Superior temporal gyrus (tissue), 1 donor: ENCODE measurements at regions not wholly inside any gene's neighbourhood (a gene's known extent, or its start where the extent isn't known, plus 50 kb on each side); places are given as distances from the start of the nearest gene placed in this dataset.
"Not testable (repeated sequence)": the region's sequence is repeated elsewhere in the genome, so short reads cannot be mapped to it uniquely, and the experiment has no call there.

ENCODE experiments used
- DNase-seq: peaks from one replicate; pipeline ENCODE4 v3.0.0-alpha.2; 2016; ENCODE audit errors: extremely low spot score

GRCh38 chrX:7515681-7516413, 327.1 kb upstream of the VCX start:
- DNase-seq: no peak

GRCh38 chrX:7514871-7515599, 327.9 kb upstream of the VCX start:
- DNase-seq: no peak

GRCh38 chrX:7512845-7513244, 330.1 kb upstream of the VCX start:
- DNase-seq: no peak

DNA sequence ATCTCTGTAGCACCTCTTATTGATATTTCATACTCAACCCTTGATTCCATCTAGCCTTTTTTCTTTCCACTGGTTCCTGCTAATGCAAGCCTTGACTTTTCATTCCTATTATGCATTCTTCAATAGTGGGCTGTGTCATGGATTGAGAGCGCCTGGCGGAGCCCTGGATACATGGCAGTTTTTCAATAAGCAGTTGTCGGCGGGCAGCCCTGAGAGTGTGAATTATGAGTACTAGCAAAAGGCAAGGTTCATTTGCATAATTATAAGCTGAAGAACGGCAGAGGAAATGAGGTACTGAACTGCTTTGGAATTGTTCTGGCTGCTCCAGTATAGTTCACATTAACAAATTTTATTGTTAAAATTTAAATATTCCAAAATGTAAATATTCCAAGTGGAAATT, 339.7 kb upstream of the VCX start:
- DNase-seq: no peak

DNA sequence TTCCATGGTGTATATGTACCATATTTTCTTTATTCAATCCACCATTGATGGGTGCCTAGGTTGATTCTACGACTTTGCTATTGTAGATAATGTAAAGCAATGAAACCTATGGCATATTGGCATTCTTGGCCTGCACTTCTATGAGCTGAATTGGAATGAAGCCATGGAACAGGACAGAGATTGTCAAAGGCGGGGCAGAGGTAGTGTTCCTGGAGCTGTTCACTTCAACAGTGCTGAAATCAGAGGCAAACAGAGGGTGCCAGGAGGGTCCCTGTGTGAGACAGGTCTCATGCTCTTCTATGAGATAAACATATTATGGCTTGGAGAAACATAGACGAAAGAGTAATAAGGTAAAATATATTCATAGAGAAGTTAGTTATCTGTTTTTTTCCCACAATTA, 342.6 kb upstream of the VCX start:
- no peak for DNase-seq

- peak; percentile 8 for DNase-seq
These were observed 338.6 kb upstream of the PUDP start for GRCh38 chrX:7486505-7486904.

GRCh38 chrX:7485061-7485460, 337.1 kb upstream of the PUDP start:
- DNase-seq: no peak

DNA sequence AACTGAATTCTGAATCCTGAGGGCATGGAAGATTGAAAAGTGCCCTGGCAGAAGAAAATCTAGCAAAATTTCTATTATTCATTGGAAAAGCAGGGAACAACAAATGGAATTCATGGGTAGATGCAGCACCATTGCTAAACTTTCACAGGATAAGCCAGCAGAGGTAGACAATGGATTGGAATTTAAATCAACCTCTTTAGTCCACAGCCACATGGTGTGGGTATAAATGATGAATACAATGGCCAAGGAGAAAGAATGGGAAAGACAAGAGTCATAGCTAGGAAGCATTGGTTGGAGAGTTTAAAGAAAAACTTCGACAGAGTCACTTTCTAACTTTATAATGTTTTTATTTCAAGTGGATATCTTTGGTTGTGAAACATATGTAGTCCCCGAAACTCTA, 332.8 kb upstream of the PUDP start:
- DNase-seq: no peak

GRCh38 chrX:7462110-7462509, 314.2 kb upstream of the PUDP start:
- DNase-seq: no peak

DNA sequence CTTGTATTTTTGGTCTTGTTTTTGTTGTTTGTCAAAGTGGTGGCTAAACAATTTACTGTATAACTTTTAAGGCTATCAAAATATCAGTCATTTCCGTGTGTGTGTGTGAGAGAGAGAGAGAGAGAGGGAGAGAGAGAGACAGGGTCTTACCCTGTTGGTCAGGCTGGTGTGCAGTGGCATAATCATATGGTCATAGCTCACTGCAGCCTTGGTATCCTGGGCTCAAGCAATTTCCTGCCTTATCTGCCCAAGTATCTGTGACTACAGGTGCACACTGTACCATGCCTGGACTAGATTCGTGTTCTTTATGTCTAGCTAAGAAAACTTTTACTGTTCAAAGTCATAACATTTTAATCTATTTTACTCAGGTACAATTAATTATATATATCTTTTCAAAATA, 313.1 kb upstream of the PUDP start:
- not testable (repeated sequence) for DNase-seq

- DNase-seq: no peak
These were observed 300.0 kb upstream of the PUDP start for GRCh38 chrX:7447801-7448499.

DNA sequence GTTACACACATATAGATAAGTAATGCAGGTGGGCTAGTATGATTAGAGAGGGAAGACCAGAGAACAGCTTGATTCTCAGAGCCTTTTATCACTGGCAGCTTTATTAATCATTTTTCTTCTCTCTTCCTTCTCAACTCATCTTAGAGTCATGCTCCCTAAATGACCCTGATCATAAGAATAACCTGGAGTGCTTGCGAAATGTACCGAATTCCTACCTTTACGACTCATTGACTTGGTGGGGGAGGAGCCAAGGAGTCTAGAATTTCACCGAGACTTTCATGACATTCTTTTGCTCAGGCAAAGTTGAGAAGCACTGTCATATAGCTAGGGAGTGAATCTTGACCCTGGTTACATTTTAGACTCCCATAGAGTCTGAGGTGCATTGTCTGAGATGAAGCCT, 298.9 kb upstream of the PUDP start:
- no peak for DNase-seq

GRCh38 chrX:7444967-7445366, 297.0 kb upstream of the PUDP start:
- no peak for DNase-seq

- no peak for DNase-seq
These were observed 293.6 kb upstream of the PUDP start for GRCh38 chrX:7441586-7441985.

GRCh38 chrX:7435822-7436221, 287.9 kb upstream of the PUDP start:
- DNase-seq: no peak

DNA sequence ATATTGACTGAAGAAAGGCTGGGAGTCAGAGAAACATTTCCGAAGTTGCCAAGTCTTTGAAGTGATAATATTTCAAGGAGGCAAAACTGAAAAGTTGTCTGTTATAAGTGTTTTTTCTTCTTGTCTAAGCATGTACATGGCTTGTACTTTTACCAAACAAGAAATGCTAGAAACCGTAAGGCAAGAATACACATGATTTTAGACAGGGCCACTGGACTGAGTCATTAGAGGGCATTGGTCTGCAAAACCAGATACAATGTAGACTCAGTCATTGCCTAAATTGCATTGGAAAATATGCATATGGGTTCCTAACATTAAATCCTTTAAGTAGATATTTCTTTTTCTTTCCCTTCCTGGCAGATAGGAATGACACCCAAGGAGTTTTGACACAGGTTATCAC, 284.9 kb upstream of the PUDP start:
- DNase-seq: no peak

GRCh38 chrX:7420717-7421116, 272.8 kb upstream of the PUDP start:
- no peak for DNase-seq

DNA sequence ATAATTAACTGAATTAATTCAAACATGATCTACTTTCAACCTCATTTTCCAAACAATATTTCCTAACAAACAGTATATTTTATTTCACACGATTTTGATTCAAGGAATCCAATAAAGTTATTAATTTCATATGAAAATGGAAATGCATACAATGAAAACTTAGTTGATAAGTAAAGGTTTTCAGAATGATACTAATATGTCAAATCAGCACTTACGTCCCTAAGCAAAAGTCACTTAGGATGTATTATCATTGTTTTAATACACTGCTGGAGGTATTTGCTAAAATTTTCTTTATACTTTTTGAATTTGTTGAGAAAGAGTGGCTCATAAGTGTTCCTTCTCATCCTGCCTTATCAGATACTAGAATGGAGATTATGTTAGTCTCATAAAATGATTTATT, 266.8 kb upstream of the PUDP start:
- no peak for DNase-seq

- no peak for DNase-seq
These were observed 264.9 kb upstream of the PUDP start for GRCh38 chrX:7412840-7413239.

DNA sequence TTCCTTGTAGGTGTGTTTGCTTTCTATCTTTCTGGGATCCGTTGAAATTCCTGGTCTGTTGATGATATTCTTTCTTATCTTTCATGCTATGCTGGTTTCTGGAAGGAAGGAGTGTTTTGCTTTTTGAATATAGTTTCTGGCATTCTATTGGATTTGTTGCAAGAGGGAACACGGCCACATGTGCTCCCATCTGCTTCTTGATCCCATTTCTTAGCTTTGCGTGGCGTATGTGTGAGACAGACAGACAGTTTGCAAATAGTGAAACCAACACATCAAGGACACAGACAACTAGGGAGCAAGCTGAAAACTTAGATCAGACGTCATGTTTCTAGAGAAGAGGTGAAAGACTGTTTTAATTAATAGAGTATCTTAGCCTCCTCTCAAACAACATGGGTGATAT, 261.9 kb upstream of the PUDP start:
- no peak for DNase-seq

DNA sequence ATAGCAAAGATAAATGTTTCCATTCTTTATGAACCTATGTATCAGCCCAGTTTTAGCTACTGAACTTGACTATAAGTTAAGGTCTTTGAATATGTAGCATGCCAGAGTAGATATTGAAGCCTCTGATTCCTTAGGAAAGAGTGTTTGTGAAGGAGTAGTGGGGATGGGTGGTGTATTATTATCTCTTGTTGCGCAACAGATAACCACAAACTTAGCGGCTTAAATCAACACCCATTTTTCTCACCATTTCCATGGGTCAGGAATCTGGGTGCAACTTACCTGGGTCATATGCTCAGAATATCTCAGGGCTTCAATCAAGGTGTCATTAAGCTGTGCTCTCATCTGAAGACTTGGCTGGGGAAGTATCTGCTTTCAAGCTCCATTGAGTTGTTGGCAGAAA, 251.4 kb upstream of the PUDP start:
- no peak for DNase-seq

- no peak for DNase-seq
These were observed 242.5 kb upstream of the PUDP start for GRCh38 chrX:7390441-7390840.

DNA sequence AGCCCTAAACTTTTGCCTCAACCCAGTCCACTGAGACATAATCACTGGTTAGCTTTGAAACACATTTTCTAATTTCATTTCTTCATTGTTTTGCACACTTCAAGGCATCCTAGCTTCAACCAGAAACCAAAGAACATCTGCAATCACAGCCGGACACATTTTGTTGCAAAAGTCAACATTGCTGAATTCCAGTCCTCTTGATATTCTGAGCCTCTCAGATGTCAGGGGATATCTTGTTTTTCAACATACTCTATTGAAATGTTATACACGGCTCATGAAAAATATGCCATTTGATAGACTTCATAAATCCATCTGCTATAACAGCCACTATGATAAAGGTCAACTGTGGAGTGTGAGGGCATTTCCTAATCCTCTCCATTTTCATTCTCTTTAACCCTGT, 241.6 kb upstream of the PUDP start:
- DNase-seq: no peak
